ENCODE measurements at regions not wholly inside any gene's neighbourhood (a gene's known extent, or its start where the extent isn't known, plus 50 kb on each side); places are given as distances from the start of the nearest gene placed in this dataset.

DNA sequence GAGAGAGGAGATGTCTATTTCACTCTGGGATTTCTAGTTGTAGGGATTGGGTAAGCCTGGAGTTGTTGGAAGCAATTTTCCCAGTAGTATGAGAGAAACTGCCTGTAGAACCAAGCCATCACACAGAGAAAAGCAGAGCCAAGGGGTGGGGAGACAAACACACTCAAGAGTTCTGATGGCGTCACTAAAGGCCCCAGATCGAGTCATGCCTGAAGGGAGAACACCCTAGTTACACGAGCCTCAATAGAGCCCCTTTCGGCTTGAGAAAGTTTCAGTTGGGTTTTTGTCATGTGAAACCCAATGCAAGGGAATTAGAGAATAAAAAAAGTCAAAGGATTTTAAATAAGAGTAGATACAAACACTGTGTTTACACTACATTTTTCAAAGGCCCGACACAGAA lies 66.1 kb upstream of the PFN2 start:
- Histone ChIP-seq H3K9me1 (ENCODE audit: control insufficient read depth, extremely low read depth, insufficient read depth, low read length) (no peaks in the 10 kb centered on the region), H3K9me3 (ENCODE audit: control insufficient read depth, low read depth, low read length) (no peaks in the 10 kb centered on the region), H3K4me1 (ENCODE audit: control insufficient read depth, extremely low read depth, insufficient read depth, low read length) (no peaks in the 10 kb centered on the region), H2AFZ (ENCODE audit: control insufficient read depth, low read length) (no peak overlapping the region), H4K20me1 (ENCODE audit: control insufficient read depth, extremely low read depth, insufficient read depth, low read length) (no peaks in the 10 kb centered on the region), H3K4me2 (ENCODE audit: control insufficient read depth, extremely low read depth, insufficient read depth, low read depth, low read length) (no peak overlapping the region), H3K27ac (ENCODE audit: control insufficient read depth, insufficient read depth, low read length) (no peak overlapping the region), H3K79me2 (ENCODE audit: control insufficient read depth, insufficient read depth, low read length) (no peaks in the 10 kb centered on the region), H3K4me3 (ENCODE audit: control insufficient read depth in 2 of 3, extremely low read depth in 1 of 3, insufficient read depth in 2 of 3, low read depth in 1 of 3, low read length in 3 of 3) (no peak overlapping the region), H3K27me3 (ENCODE audit: control insufficient read depth, extremely low read depth, insufficient read depth, low read length) (no peaks in the 10 kb centered on the region), H3K36me3 (ENCODE audit: control insufficient read depth in 2 of 2, extremely low read depth in 1 of 2, insufficient read depth in 2 of 2, low read length in 2 of 2) (no peaks in the 10 kb centered on the region), H3K9ac (ENCODE audit: control insufficient read depth, extremely low read depth, insufficient read depth, low read length) (no peak overlapping the region)
- dilution Hi-C loops (cut with MboI; ENCODE audit: extremely low pct_ligation_motif_present, low sequenced_read_pairs) = no loop called here
- TF ChIP-seq, protein P1, sequence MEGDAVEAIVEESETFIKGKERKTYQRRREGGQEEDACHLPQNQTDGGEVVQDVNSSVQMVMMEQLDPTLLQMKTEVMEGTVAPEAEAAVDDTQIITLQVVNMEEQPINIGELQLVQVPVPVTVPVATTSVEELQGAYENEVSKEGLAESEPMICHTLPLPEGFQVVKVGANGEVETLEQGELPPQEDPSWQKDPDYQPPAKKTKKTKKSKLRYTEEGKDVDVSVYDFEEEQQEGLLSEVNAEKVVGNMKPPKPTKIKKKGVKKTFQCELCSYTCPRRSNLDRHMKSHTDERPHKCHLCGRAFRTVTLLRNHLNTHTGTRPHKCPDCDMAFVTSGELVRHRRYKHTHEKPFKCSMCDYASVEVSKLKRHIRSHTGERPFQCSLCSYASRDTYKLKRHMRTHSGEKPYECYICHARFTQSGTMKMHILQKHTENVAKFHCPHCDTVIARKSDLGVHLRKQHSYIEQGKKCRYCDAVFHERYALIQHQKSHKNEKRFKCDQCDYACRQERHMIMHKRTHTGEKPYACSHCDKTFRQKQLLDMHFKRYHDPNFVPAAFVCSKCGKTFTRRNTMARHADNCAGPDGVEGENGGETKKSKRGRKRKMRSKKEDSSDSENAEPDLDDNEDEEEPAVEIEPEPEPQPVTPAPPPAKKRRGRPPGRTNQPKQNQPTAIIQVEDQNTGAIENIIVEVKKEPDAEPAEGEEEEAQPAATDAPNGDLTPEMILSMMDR (optimal IDR thresholded peaks at IDR 0.05 in 1 of 3, IDR thresholded peaks at IDR 0.05 in 1 of 3, conservative IDR thresholded peaks at IDR 0.05 in 1 of 3; ENCODE audit: extremely low read depth in 1 of 3, insufficient read depth in 2 of 3, low read length in 3 of 3) = no peak
- TF ChIP-seq EZH2 (IDR thresholded peaks at IDR 0.05; ENCODE audit: low read length) = no peak
- FAIRE-seq (no peak), DNase-seq (ENCODE audit: low read depth, low spot score) (no peak)

DNA sequence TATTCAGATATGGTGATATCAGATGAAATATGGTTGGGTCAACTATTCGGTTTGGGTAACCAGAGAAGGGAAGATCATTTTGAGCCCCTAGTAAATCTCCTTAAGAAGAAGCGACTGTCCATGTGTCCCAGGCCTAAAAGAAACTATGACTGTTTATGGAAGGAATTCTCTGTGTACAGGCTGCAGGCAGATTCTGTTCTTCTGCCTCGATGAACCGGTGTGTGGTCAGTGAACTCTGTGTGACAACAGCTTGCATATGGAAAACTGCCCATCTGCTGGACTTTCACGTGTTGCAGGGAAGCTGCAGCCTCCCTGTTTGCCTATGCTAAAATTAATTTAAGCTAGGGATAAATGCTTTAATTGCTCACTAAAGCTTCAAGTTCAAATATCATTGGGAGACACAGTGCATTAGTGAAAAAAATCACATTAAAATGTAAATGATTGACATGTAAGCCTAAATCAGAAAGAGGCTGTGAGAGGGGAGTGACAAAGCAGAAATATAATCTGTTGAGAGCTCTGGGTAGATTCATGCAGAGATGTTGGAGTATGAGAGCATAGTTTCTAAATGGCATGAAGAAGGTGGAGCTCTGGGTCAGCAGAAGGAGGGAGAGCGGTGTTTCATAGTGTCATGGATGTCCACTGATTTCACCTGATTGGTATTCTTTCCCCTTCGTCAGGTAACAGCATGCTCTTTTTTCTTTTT lies 65.4 kb upstream of the PFN2 start:
- no peak overlapping the region for H3K4me2 ChIP-seq (ENCODE audit: control insufficient read depth, extremely low read depth, insufficient read depth, low read depth, low read length)
- no peaks in the 10 kb centered on the region for H3K27me3 ChIP-seq (ENCODE audit: control insufficient read depth, extremely low read depth, insufficient read depth, low read length)
- FAIRE-seq (no peak), DNase-seq (ENCODE audit: low read depth, low spot score) (no peak)
- dilution Hi-C loops (cut with MboI; ENCODE audit: extremely low pct_ligation_motif_present, low sequenced_read_pairs) = no loop called here
- no peaks in the 10 kb centered on the region for H3K9me3 ChIP-seq (ENCODE audit: control insufficient read depth, low read depth, low read length)
- H3K36me3 ChIP-seq (ENCODE audit: control insufficient read depth in 2 of 2, extremely low read depth in 1 of 2, insufficient read depth in 2 of 2, low read length in 2 of 2) = no peaks in the 10 kb centered on the region
- no peak overlapping the region for H3K9ac ChIP-seq (ENCODE audit: control insufficient read depth, extremely low read depth, insufficient read depth, low read length)
- no peak overlapping the region for H3K27ac ChIP-seq (ENCODE audit: control insufficient read depth, insufficient read depth, low read length)
- H3K79me2 ChIP-seq (ENCODE audit: control insufficient read depth, insufficient read depth, low read length) = no peaks in the 10 kb centered on the region
- no peak overlapping the region for H2AFZ ChIP-seq (ENCODE audit: control insufficient read depth, low read length)
- no peak overlapping the region for H3K4me3 ChIP-seq (ENCODE audit: control insufficient read depth in 2 of 3, extremely low read depth in 1 of 3, insufficient read depth in 2 of 3, low read depth in 1 of 3, low read length in 3 of 3)
- no peaks in the 10 kb centered on the region for H3K9me1 ChIP-seq (ENCODE audit: control insufficient read depth, extremely low read depth, insufficient read depth, low read length)
- no peaks in the 10 kb centered on the region for H3K4me1 ChIP-seq (ENCODE audit: control insufficient read depth, extremely low read depth, insufficient read depth, low read length)
- H4K20me1 ChIP-seq (ENCODE audit: control insufficient read depth, extremely low read depth, insufficient read depth, low read length) = no peaks in the 10 kb centered on the region
- TF ChIP-seq EZH2 (IDR thresholded peaks at IDR 0.05; ENCODE audit: low read length) = no peak

DNA sequence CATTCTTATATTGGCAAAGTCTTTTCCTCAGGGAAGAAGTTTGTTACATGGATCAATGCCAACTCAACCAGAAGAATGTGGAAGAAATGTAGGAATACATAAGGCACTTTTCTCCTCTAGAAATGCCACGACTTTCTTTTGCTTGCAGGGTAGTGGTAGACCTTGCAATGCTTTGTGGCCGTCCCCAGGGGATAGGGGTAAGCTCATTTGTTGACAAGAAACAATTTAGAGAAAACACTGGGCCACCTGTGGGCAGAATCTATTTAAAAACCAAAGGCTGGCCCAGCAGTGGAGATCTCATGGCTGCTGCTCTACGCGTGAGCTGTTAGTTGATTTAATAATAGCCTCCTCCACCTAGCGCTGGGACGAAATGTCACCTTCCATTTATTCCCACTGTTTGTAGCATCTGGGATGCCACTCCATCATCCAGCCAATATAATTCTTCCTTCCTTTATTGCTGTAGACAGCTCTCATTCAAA lies 64.6 kb upstream of the PFN2 start:
- DNase-seq (ENCODE audit: low read depth, low spot score) = no peak
- dilution Hi-C loops (cut with MboI; ENCODE audit: extremely low pct_ligation_motif_present, low sequenced_read_pairs) = no loop called here

More for the DNA sequence above, 64.6 kb upstream of the PFN2 start:
- no peak overlapping the region for H3K27ac ChIP-seq (ENCODE audit: control insufficient read depth, insufficient read depth, low read length)
- H2AFZ ChIP-seq (ENCODE audit: control insufficient read depth, low read length) = no peak overlapping the region
- H3K79me2 ChIP-seq (ENCODE audit: control insufficient read depth, insufficient read depth, low read length) = no peaks in the 10 kb centered on the region
- no peaks in the 10 kb centered on the region for H3K36me3 ChIP-seq (ENCODE audit: control insufficient read depth in 2 of 2, extremely low read depth in 1 of 2, insufficient read depth in 2 of 2, low read length in 2 of 2)
- H3K27me3 ChIP-seq (ENCODE audit: control insufficient read depth, extremely low read depth, insufficient read depth, low read length) = no peaks in the 10 kb centered on the region
- no peaks in the 10 kb centered on the region for H4K20me1 ChIP-seq (ENCODE audit: control insufficient read depth, extremely low read depth, insufficient read depth, low read length)
- H3K9me3 ChIP-seq (ENCODE audit: control insufficient read depth, low read depth, low read length) = no peaks in the 10 kb centered on the region
- TF ChIP-seq, protein P1 (optimal IDR thresholded peaks at IDR 0.05 in 1 of 3, IDR thresholded peaks at IDR 0.05 in 1 of 3, conservative IDR thresholded peaks at IDR 0.05 in 1 of 3; ENCODE audit: extremely low read depth in 1 of 3, insufficient read depth in 2 of 3, low read length in 3 of 3) = no peak
- TF ChIP-seq EZH2 (IDR thresholded peaks at IDR 0.05; ENCODE audit: low read length) = no peak
- no peak overlapping the region for H3K4me2 ChIP-seq (ENCODE audit: control insufficient read depth, extremely low read depth, insufficient read depth, low read depth, low read length)
- H3K4me3 ChIP-seq (ENCODE audit: control insufficient read depth in 2 of 3, extremely low read depth in 1 of 3, insufficient read depth in 2 of 3, low read depth in 1 of 3, low read length in 3 of 3) = no peak overlapping the region
- no peak for FAIRE-seq
- H3K9ac ChIP-seq (ENCODE audit: control insufficient read depth, extremely low read depth, insufficient read depth, low read length) = no peak overlapping the region
- no peaks in the 10 kb centered on the region for H3K9me1 ChIP-seq (ENCODE audit: control insufficient read depth, extremely low read depth, insufficient read depth, low read length)
- no peaks in the 10 kb centered on the region for H3K4me1 ChIP-seq (ENCODE audit: control insufficient read depth, extremely low read depth, insufficient read depth, low read length)
